Suppressor macrophage treated with lipopolysaccharide for 4 hours (primary cell): ENCODE measurements at regions not wholly inside any gene's neighbourhood (a gene's known extent, or its start where the extent isn't known, plus 50 kb on each side); places are given as distances from the start of the nearest gene placed in this dataset.

Source experiments
- DNase-seq: peaks from one replicate; pipeline ENCODE4 v3.0.0-alpha.2; 2020

DNA sequence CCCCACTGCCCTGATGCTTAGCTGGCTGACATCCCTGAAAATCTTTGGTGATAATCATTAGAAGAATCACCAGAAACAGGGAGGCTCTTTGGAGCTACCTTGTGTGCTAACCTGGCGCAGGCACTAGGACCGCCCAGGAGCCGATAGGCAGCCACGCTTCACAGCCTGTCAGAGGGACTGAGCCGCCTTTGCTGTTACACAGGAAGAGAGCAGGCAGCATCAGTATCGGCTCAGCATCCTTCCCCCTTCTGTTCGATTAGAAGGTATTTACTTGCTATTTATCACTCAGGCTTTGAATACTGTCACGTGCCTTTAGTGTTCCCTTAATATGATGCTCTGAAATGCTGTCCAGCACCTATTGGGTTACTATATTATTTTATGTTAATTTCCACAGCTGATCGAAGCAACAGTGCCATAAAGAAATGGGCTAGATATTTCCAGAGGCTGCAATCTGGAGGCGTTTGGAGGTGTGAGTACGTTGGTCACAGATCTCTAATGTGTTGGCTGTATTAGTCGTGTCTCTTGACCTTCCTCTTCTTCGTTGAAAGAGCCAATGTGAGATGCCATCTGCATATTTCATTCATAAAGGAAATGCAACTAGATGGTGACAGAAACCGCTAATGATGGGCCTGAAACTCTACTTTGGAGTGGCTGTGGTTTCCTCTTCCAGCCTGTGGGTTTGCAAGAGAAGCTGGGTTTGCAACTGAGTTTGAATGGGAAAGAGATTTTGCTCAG lies 110.4 kb upstream of the RAB27B start:
- DNase-seq, result no peak

DNA sequence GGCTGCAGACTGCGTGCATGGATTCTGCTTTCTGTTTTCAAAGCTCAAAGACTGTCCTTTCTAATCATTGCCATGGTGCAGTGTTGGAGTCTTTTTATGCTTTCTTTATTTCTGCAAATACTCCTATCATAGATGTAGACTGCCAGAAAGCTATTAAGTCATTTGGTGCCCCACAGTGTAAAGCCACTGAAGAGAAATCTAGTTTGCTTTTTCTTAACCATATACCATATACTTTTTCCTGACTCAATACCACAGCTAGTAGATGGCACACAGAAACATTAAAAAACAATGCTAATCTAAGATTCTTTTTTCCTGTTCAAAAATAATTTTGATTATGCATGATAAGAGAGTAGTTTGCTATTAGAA lies 109.9 kb upstream of the RAB27B start:
- no peak for DNase-seq

DNA sequence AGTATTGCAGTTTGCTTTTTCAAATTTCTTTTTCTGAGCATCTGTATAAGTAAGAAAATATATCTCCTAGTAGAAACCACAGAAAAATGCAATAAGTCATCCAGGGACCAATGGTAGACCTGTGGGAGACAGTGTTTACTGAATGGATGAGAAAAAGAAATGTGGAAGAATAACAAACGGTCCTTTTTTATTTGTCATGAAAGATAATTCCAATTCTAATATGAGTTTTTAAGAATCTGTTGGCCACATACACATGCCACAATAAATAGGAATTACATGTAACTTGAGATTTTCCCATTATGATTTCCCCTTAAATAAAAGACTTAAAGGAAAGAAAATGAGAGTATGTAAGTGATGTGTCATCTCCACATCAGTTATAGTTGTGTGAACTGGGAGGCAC lies 107.7 kb upstream of the RAB27B start:
- DNase-seq, result no peak

DNA sequence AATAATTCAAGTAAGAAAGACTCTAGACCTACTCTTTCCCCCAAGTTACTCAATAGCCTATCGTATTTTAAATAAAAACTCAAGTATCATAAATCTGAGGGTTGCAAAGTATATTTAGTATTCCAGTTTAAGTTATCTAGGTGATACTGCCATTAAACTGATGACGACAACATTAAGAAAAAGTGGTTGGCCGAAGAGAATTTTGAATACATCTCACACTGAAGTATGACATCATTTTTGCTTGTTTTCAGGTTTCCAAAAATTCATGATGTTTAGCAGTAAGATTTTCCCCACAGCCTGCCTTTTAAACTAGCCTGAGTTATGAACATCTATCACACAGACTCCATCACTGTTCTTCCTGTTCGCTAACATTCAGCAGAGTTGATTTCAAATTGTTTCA lies 102.1 kb upstream of the RAB27B start:
- no peak for DNase-seq

DNA sequence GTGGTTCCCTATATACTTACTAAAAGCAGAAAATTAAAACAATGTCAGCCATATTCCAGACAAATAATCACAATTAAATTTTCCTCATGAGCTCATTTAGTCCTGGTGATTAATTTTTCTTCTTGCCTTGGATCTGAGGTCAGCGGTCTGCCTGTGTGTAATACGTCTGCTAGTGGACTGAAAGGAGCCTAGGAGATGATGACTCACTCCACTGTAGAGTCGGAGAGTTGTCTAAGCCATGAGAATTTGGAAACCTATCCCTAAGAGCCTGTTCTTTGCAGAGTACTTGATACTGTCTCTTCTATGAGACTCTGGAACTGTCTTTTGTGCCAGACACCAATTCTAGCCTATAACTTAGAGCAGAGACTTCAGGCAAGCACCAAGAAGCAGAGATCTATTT lies 94.2 kb upstream of the RAB27B start:
- DNase-seq, result no peak

DNA sequence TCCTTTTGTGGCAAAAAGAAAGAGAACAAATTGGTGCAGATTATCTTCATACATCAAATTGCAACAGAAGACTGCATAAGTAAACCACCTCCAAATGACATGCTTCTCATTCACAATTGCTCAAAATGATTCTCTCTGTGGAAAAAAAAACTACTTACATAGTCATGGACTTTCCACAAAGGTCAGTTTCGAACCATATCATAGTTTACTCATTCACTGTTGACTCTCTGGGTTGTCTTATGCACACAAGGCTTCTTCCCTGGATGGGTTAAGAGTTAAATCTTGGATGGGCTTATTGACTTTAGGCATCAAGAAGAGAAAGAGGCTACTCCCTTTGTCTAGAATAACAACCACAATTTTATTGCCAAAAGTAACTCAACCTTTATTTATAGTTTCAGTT lies 91.3 kb upstream of the RAB27B start:
- no peak for DNase-seq

DNA sequence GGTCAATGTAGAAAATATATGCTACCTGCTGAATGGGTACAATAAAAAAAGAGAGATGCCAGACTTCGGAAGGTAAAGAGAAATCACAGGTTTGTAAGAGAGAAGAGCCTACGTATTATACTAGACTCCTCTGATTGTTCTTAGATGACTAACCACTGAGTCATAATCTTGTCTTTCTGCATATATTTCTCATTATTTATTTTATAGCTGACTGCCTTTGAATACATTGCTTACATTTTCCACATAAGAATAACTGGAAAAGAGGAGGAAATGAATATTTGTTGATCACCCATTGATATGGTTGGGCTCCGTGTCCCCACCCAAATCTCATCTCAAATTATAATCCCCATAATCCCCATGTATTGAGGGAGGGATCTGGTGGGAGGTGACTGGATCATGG lies 90.3 kb upstream of the RAB27B start:
- DNase-seq, result no peak

DNA sequence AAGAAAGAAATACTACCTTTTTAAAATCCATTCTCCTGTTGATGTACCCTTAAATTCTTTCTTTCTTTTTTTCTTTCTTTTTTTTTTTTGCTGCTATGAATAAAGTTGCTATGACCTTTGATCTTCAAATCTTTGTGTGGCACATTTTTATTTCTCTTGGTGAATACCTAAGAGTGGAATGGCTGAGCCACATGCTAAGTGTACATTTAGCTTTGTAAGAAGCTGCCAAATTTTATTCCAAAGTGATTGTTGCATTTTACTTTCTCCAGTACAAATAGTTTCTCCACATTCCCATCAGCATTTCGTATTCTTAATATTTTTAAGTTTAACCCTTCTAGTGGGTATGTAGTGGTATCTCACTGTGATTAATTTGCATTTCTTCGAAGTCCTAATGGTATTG lies 88.8 kb upstream of the RAB27B start:
- no peak for DNase-seq

DNA sequence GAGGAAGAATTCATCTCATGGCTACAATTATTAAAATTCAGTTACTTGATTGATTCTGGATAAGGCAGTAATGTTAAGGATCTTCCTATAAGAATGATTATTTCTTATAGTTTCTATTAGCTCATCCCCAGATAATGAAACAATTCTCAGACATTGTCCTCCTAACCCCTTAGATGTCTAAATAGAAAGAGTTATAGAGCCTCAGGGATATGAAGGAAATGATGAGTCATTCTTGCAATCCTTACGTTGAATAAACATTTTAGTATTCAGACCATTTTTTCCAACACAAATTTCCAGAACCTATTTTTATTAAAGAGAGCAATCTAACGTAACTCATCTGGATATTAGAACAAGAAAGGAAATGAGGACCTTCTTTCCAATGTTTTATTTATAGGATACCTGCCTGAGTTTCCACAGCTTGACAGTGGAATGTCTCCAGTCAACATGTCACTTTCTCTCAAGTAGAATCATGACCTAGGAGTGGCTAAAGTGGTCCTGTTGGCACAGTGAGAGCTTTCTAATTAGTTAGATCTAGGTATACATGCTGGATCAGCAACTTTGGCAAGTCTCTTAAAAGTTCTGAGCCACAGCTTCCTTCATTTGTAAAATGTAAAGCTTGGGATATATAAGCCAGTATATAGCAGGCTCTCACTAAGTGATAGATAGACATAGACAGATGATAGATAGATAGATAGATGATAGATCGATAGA lies 88.0 kb upstream of the RAB27B start:
- DNase-seq, result no peak

DNA sequence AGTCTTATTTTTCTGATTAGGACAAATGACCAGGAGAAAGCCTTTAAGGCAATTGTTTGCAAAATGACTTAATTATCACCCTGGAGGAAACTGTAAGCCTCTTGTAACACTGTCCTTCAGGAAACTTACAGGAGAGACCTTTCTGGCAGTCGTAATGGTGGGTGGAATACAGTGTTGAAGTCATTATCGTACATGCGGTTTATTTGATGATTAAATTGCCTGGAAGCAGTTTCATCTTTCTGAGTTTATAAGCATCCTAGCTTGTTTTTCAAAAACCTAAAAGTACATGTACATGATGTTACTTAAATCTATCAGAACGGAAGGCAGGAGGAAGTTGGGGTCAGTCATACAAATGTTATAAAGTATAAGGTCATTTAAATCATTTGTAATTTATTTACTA lies 86.2 kb upstream of the RAB27B start:
- DNase-seq, result no peak

DNA sequence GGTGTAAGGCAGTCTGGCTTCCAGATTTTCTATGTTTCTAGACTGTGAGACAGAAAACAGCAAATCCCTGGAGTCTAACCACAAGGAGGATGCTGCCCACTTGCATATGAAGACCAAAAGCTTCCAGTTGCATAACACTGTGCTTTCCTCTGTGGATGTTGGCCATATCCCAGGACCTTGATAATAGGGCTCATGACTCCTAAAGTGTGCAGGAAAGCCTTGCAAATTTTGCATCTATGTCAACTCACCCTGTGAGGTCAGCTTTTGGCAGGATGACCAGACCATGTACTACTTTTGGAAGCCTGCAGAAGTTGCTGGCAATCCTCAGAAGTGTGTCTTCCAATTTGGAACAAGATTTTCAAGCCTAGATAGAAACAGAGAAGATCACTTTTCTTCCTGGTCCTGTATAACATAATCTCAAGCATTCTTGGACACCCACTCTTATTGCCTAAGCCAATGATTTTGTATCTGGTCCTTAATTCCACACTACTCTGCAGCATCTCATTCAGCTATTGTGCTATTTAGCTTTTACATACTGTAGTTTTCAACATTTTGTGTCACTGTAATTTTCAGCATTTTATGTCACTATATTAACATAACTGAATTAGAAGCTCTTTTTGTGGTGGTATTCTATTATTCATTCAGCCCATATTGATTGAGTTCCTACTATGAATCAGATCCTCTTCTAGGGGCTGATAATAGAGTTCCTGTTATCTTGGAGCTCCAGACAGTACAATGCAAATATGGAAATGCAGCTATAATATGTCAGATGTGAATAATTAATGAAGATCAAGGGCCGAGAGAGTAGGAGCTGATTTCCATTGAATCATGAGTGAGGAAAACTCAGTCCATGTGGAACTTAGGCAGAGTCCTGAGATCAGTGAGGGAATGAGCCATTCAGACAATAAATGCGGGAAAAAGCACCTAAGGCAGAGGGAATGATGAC lies 85.3 kb upstream of the RAB27B start:
- no peak for DNase-seq

DNA sequence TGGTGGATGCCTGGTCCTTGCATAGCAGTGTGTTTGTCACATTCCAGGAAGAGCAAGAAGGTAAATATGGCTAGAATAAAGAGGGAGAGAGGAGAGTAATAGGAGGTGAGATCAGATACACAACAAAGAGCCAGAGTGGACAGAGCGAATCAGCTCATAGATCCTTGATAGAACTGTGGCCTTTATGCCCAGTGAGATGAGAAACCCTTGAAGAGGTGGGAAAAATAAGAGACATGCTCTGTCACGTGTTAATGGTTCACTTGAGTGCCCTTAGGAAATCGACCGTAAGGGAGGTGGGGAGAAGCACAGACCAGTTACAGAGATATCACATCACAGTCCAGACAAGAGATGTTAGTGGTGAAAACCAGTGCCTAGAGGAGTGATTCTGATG lies 84.7 kb upstream of the RAB27B start:
- no peak for DNase-seq

DNA sequence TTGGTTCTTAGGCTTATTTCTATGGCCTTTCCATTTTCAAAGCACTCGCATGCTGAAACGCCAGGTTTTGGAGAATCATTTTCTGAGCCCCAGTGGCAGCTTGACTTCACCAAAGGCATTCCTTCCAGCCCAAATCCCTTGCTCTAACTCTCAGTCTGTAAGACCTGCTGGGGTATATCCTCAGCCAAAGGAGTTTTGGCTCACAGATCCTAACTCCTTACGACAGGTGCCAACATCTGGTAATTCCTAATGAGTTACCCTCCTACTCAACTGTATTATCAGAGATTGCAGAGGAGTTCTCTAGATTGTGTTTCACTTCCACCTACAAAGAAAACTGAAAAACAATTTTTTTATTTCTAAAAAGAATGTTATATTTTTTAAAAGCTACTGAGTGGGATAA lies 79.0 kb upstream of the RAB27B start:
- no peak for DNase-seq

DNA sequence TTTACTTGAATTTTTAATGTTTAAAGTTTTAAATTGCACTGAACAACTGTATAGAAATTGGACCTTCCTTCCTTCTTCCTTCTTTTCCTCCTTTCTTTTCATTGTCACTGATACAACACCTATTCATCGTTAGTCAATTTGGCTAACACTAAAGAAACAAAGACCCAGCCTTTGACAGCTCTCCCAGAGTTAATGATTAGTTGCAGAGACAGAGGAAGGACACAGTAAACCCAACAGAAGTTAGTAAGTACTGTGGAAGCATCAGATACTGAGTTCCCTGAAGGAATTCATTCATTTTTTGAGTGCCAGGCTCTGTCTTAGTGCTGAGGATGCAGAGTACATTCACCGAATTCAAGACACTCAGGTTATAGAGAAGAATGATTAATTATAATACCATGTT lies 77.9 kb upstream of the RAB27B start:
- DNase-seq, result no peak

DNA sequence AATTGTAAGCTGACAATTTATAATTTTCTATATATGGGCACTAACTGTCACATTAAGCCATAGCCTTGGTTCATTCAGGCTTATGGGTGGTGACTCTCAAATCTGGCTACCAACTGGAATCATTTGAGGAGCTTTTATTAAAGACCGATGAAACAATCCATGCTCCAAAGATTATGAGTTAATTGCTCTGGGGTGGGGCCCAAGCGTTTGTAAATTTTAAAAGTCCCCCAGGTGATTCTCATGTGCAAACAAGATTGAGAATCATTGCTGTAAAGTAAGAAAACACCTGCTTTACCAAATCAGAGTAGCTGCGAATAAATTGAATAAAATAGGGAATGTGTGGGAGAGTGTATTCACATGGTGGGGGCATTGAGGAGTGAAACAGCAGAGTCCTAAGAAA lies 76.1 kb upstream of the RAB27B start:
- DNase-seq, result no peak

DNA sequence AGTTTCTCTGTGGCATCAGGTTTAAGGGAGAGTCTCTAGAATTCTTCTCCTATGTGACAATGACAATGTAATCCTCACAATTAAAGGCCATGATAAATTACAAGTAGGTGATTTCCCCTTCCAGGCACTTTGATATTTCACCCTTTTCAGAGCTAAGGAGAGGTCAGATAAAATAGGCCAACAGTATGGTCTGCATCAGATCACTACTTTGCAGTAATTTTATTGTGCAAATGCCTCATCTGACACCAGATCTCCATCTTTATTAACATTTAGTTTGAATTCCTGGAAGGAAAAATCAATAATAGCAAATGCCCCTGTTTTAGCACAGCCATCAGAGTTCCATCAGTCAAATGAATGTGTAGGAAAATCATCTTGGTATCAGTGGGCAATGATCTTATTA lies 72.8 kb upstream of the RAB27B start:
- no peak for DNase-seq

DNA sequence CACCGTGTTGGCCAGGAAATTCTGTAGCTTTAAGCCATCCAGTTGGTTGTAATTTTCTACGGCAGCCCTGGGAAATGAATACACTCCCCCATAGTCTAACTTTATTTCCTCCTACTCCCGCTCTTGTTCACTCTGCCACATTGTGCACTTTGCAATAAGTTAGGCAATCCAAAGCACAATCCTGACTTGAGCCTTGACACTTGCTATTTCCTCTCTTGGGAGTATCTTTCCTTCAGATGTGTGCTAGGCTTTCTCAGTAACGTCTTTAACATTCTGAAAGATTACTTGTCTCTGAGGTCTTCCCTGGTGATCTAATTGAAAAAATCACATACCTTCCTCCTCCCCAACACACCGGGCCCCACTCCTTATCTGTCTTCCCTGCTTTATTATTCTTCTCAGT lies 65.9 kb upstream of the RAB27B start:
- no peak for DNase-seq

DNA sequence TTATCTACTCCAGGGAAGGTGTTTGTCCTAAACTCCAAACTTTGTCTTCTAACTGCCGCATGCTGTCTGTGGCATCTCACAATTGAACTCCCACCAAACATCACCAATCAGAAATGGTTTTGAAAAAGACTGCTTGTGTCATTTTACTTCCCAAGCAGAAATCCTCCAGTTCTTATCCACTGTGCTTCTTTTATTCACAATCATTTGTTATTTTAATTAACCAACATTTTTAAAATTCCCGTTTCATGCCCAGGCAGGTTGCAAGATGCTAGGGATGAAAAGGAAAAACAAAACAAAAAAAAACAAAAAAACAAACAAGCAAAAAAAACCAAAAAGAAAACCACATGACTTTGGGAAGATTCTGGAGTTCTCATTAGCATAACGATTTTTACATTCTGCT lies 63.5 kb upstream of the RAB27B start:
- DNase-seq, result no peak

DNA sequence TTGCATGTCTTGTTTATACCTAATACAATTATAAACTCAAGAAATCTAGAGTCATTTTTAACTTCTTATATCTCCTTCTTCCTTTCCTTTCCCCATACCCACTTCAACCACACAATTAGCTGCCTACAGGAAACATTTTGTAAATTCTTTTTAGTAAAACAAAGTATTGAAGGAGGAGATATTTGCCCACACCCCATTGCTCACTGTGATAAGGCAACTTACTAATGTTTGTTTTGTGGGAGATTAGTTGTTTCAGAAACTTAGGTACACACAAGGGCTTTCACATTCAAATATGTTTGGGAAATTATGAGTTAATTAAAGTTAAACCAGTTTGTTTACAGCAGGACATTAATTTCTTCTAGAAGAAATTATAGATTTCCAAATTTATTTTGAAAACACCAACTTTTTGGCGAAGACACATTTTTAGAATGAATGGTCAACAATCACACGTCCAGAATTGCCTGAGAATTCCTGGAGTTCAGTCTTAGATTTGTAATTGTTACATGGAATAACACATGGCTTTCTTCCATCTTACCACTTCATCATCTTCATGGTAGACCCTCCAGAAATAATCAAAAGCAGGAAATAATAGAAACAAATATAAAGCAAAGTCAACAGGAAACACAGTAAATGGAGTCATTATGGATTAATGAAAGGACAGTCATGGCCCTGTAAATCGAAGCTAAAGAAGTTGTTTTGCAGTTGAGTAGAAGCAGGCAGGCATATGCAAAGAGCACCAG lies 62.5 kb upstream of the RAB27B start:
- no peak for DNase-seq

DNA sequence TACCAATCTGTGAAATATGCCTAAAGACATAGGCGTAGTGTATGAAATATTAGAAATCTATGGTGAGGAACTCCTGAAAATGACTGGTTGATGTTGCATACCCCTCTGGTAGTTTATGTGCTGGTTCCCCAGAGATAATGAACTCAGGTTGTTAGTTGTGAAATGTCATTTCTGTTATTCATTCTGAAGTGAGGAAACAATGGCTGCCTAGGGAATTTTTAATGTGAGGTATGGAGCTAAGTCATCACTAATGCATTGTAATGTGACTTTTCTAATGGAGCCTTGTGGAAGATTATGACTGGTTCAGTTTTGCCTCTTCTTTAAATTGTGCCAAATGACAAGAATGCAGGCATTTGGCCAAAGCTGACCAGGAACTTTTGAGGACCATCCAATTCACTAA lies 61.6 kb upstream of the RAB27B start:
- no peak for DNase-seq

DNA sequence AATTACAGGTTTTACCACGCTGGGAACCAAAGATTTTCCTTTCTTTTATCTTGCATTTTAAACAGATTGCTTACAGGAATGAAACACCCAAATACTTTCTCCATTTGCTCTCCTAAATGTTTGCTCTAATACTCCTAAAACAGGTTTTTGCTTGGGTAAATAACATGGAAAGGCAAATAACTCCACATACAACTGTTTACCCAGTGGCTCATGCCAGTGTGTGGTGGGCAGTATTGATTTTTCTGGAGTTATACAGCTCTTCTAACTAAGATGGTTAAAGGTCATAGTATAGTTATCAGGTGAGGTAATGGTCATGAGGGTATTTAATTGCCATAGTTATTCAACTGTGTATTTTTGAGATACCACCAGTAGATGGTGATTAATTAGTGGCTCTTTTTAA lies 61.2 kb upstream of the RAB27B start:
- DNase-seq, result no peak

DNA sequence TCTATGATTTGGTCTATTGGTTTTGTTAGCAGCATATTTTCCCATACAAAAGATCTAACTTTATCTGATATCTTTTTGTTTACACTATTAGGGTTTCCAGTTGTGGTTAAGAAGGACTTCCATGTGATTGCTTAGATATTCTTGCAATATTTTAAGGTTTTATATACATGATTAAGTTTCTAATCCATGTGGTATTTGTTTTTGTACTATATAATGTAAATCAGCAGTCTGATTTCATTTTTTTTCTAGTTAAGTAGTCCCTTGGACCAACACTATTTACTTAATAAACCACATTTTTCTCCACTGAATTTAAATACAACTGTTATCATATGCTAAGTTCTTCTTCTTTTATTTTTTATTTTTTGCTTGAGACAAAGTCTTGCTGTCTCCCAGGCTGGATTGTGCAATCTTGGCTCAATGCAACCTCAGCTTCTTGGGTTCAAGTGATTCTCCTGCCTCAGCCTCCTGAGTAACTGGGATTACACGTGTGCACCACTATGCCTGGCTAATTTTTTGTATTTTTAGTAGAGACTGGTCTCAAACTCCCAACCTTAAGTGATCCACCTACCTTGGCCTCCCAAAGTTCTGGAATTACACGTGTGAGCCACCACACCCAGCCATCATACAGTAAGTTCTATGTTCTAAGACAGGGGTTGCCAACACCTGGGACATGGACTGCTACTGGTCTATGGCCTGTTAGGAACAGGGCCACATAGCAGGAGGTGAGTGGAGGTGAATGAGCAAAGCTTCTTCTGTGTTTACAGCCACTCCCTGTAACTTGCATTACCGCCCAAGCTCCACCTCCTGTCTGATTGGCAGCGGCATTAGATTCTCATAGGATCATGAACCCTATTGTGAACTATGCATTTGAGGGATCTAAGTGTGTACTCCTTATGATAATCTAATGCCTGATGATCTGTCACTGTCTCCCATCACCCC lies 58.5 kb upstream of the RAB27B start:
- DNase-seq, result no peak
